ENCODE measurements at regions not wholly inside any gene's neighbourhood (a gene's known extent, or its start where the extent isn't known, plus 50 kb on each side); places are given as distances from the start of the nearest gene placed in this dataset.
A peak's percentile ranks its signal among the peaks of the same experiment; 100 is the strongest.

- intact Hi-C loops (cut with DNase I), result no loop called here
- no peak for DNase-seq (ENCODE audit: low spot score)
Measured at GRCh38 chr11:69362315-69362714, 68.4 kb downstream of the MYEOV start.

DNA sequence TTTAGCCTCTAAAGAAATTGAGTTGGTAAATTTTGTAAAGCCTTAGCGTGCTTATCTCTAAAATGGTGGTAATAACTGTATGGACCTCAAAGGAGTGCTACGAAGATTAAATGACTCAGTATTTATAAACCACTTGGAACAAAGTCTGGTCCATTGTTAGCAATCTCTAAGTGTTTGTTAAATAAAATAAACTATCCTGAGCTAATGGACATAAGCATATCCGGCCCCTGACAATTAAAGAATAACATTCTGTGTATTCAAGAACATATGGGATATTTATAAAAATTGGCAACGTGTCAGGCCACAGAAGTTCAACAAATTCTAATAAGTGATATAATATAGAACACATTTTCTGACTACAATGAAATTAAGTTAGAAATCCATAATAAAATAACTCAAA, 71.0 kb downstream of the MYEOV start:
- intact Hi-C loops (cut with DNase I), result no loop called here
- DNase-seq (ENCODE audit: low spot score), result no peak

DNA sequence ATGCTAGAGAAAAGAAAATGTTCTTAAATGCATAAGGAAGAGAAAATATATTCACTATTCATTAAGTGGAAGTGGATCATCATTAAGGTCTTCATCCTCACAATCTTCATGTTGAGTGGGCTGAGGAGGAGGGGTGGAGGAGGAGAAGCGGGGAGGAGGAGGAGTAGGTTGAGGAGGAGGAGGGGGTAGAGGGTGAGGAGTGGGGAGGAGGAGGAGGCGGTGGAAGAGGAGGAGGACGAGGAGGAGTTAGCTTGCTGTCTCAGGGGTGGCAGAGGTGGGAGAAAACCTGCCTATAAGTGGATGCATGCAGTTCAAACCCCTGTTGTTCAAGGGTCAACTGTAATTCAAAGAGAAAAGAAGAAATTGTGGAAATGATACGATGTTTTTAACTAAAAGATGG, 71.6 kb downstream of the MYEOV start:
- no peak for DNase-seq (ENCODE audit: low spot score)
- intact Hi-C loops (cut with DNase I), result no loop called here

DNA sequence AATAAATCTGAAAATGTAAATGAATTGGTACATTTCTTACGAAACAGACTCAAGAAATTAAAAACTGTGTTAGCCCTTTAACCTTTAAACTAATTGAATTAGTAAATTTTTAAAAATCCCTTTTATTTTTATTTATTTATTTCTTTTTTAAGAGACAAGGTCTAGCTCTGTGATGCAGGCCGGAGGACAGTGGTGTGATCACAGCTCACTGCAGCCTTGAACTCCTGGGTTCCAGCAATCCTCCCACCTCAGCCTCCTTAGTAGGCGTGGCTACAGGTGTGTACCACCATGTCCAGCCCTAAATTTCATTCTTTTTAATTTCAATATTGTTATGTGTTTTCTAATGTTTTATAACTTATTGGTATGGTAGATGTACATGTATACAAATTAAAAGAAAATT, 72.6 kb downstream of the MYEOV start:
- DNase-seq (ENCODE audit: low spot score), result no peak
- intact Hi-C loops (cut with DNase I), result no loop called here

GRCh38 chr11:69367211-69367964, 73.4 kb downstream of the MYEOV start:
- peak; percentile 49 for DNase-seq (ENCODE audit: low spot score)
- intact Hi-C loops (cut with DNase I), result no loop called here

- DNase-seq (ENCODE audit: low spot score), result peak; percentile 47
- intact Hi-C loops (cut with DNase I), result no loop called here
Measured at GRCh38 chr11:69368119-69368880, 74.3 kb downstream of the MYEOV start.

DNA sequence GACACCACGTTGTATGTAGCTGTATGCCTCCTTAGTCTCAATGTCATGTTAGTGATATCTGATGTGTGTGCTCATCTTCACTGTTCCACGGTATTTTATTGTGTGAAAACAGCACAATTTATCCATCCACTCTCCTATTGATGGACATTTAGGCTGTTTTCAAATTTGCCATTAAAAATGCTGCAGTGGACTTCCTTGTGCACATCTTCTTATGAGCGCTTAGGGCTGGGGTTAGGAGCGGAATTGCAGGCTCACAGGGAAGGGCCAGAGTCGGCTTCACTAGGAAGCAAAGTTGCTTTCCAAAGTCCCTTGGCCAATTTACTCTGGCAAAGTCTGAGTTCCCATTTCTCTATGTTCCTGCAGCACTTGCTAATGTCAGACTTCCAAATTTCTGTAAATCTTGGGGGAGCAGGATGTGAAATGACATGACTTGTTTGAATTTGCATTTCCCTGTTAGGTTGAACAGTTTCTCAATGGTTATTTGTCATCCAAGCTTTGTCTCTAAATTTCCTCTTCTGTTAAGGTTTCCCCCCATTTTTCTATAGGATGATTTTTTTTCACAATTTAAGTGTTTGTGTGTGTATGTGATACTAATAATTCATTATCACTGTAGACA, 75.4 kb downstream of the MYEOV start:
- intact Hi-C loops (cut with DNase I), result no loop called here
- peak; percentile 26 for DNase-seq (ENCODE audit: low spot score)

GRCh38 chr11:69369945-69370344, 76.0 kb downstream of the MYEOV start:
- peak; percentile 39 for DNase-seq (ENCODE audit: low spot score)
- intact Hi-C loops (cut with DNase I), result no loop called here

- DNase-seq (ENCODE audit: low spot score), result peak; percentile 41
- intact Hi-C loops (cut with DNase I), result no loop called here
Measured at GRCh38 chr11:69370984-69371709, 77.2 kb downstream of the MYEOV start.

GRCh38 chr11:69371731-69372588, 78.0 kb downstream of the MYEOV start:
- intact Hi-C loops (cut with DNase I), result no loop called here
- peak; percentile 54 for DNase-seq (ENCODE audit: low spot score)

GRCh38 chr11:69372589-69373250, 78.8 kb downstream of the MYEOV start:
- DNase-seq (ENCODE audit: low spot score), result peak; percentile 33

DNA sequence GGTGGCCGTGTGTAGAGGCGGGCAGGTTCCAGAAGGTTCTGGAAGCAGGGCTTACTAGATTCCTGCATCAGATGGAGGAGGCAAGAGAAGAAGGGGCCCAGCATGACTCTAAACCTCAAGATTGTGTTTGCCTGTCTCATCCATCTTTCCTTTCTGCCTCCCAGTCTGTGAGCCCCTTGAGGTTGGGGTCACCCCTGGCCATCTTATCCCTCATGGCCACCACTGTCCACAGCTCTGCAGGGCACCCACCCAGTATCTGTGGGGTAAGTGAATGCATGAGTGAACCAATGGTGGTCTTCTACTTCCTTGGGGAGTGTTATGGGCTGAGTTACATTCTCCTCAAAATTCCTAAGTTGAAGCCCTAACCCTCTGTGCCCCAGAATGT, 79.3 kb downstream of the MYEOV start:
- intact Hi-C loops (cut with DNase I), result no loop called here
- peak; percentile 53 for DNase-seq (ENCODE audit: low spot score)

More at GRCh38 chr11:69372589-69373250, 78.8 kb downstream of the MYEOV start:
- intact Hi-C loops (cut with DNase I), result no loop called here

DNA sequence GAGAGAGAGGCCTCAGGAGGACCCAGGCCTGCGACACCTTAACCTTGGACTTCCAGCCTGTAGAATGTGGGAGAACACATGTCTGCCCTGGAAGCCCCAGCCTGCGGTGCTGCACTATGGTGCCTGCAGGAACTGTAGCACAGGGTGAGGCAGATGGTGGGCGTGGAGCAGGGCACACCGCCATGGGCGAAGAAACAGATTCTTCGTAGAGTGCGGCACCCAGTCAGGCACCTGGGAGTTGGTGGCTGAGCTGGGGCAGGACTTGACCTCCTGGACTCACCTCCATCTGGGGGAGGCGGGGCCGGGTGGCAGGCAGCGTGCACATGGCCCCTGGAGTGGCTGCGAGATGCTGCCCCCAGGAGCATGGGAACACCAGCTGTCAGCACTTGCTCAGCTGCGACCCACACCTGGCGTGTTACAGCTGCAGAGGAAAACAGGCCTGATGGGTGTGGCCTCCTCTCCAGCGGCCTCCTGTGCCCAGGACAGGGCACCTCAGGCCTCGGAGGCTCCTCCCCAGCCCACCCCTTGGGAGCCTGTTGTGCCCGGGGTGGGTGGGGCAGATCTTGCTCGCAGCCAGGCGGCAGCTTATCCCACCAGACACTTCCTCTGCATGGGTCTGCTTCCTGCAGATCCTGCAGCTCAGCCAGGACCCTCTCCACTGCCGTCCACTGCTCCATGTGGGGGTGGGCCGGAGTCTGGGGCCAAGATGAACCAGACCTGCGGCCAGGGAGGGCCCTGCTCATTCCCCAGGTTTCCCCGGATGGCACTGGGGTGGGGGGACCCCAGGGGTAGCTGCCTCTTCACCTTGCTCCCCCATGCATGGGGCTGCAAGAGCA, 80.4 kb downstream of the MYEOV start:
- DNase-seq (ENCODE audit: low spot score), result peak; percentile 51
- intact Hi-C loops (cut with DNase I), result no loop called here

DNA sequence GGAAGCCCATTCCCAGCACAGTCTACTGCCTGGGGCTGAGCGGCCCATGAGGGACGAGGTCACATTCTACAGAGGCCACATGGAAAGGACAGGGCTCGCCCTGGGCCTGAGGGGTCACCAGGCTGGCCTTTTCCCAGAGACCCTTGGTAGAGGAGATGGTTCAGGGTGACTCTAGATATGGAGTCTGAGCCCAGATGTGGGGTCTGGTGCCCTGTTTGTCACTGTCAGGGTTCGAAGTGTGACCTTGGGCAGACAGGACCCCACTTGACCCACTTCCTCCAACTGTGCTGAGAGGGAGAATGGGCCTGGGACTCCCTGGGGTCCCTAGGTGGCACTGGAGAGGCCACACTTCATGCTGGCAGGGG, 81.0 kb downstream of the MYEOV start:
- intact Hi-C loops (cut with DNase I), result no loop called here
- DNase-seq (ENCODE audit: low spot score), result no peak

- intact Hi-C loops (cut with DNase I), result no loop called here
- peak; percentile 51 for DNase-seq (ENCODE audit: low spot score)
Measured at GRCh38 chr11:69375316-69376154, 81.6 kb downstream of the MYEOV start.

GRCh38 chr11:69376155-69377028, 82.4 kb downstream of the MYEOV start:
- peak; percentile 33 for DNase-seq (ENCODE audit: low spot score)
- intact Hi-C loops (cut with DNase I), result no loop called here

Data from cardiac septum (tissue), 1 donor.